ENCODE measurements at regions not wholly inside any gene's neighbourhood (a gene's known extent, or its start where the extent isn't known, plus 50 kb on each side); places are given as distances from the start of the nearest gene placed in this dataset.

DNA sequence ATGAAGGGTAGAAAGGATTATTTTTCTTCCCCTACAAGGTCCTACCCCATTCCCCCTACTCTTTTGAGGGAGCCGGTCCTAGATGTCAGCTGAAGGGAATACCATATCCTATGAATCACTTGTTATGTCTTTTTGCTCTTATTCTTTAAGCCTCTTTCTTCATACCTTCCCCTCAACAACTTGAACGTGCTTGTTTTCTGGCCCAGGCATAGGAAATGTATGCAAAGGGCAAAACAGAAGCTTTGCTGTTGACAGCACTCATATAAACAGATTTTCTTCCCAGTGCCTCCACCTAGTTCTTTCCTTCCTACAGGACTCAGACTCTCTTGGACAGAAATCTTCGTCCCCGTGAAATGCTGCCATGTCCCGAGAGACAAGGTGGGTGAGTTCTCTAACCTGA is 64.6 kb downstream of the TMEM17 start:
- H3K4me3 ChIP-seq, result no peak overlapping the region
- H3K36me3 ChIP-seq, result no peaks in the 10 kb centered on the region
- H3K27me3 ChIP-seq, result no peaks in the 10 kb centered on the region
- intact Hi-C loops (cut with DNase I; ENCODE audit: low total_unique reads), result no loop called here
- DNase-seq (ENCODE audit: low spot score in 2 of 2), result no peak
- H3K9me3 ChIP-seq, result no peaks in the 10 kb centered on the region
- no peak for TF ChIP-seq POLR2A (IDR thresholded peaks at IDR 0.05)
- TF ChIP-seq, protein P1, sequence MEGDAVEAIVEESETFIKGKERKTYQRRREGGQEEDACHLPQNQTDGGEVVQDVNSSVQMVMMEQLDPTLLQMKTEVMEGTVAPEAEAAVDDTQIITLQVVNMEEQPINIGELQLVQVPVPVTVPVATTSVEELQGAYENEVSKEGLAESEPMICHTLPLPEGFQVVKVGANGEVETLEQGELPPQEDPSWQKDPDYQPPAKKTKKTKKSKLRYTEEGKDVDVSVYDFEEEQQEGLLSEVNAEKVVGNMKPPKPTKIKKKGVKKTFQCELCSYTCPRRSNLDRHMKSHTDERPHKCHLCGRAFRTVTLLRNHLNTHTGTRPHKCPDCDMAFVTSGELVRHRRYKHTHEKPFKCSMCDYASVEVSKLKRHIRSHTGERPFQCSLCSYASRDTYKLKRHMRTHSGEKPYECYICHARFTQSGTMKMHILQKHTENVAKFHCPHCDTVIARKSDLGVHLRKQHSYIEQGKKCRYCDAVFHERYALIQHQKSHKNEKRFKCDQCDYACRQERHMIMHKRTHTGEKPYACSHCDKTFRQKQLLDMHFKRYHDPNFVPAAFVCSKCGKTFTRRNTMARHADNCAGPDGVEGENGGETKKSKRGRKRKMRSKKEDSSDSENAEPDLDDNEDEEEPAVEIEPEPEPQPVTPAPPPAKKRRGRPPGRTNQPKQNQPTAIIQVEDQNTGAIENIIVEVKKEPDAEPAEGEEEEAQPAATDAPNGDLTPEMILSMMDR (IDR thresholded peaks at IDR 0.05), result no peak
- TF ChIP-seq POLR2AphosphoS5 (IDR thresholded peaks at IDR 0.05), result no peak
- H3K4me1 ChIP-seq, result no peaks in the 10 kb centered on the region
- no peak overlapping the region for H3K27ac ChIP-seq

DNA sequence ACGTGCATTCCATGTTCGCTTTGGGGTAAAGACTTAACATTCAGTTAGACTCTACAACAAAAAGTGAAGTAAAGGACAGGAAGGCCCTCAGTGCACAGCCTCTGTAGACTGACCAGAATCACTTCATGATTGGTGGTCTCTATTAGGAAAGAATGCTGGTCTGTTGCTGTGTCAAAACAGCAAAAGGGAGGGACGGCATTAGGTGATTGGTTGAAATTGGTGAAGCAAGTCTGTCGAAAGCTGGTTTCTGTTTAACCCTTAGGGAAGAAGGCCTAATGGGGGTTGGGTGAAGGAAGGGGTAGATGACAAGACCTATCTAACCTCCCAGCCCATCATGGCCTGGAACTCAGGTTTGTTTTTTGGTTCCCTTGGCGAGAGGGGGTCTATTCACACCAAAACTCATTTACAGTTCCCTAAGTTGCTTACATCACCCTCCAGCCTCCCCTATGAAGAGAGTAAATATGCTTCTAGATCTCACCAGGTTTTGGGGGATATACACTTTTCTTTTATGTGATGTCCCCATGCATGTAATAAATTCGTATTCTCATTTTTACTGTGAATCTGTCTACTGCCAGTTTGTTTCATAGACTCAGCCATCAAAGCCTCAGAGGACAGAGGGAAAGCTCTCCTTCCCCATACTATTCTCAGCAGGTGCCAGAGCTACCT is 65.6 kb downstream of the TMEM17 start:
- TF ChIP-seq POLR2AphosphoS5 (IDR thresholded peaks at IDR 0.05), result no peak
- TF ChIP-seq POLR2A (IDR thresholded peaks at IDR 0.05), result no peak
- TF ChIP-seq, protein P1 (IDR thresholded peaks at IDR 0.05), result no peak
- Histone ChIP-seq H3K36me3 (no peaks in the 10 kb centered on the region), H3K27ac (no peak overlapping the region), H3K4me1 (no peaks in the 10 kb centered on the region), H3K9me3 (no peaks in the 10 kb centered on the region), H3K4me3 (no peak overlapping the region), H3K27me3 (no peaks in the 10 kb centered on the region)
- no peak for DNase-seq (ENCODE audit: low spot score in 2 of 2)
- intact Hi-C loops (cut with DNase I; ENCODE audit: low total_unique reads), result no loop called here

DNA sequence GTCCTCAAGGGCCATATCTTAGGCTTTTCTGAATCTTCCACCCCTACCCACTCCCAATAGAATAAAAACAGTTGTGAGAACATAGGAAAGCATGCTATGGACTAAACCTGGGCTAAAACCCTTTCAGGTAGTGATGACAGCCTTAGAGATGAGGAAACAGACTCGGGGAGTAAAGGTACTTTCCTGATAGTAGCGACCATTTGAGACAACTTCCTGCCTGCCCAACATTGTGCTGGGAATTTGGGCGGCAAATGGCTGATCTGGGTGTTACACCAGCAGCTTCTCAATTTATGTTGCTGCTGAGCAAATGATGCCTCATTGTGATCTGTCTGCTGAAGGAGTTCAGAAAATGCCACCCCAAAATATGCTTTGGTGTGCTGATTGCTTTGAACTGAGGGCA is 66.6 kb downstream of the TMEM17 start:
- intact Hi-C loops (cut with DNase I; ENCODE audit: low total_unique reads), result no loop called here
- TF ChIP-seq POLR2A (IDR thresholded peaks at IDR 0.05) (no peak), POLR2AphosphoS5 (IDR thresholded peaks at IDR 0.05) (no peak)
- TF ChIP-seq, protein P1 (IDR thresholded peaks at IDR 0.05), result no peak
- H3K36me3 ChIP-seq, result no peaks in the 10 kb centered on the region
- H3K9me3 ChIP-seq, result no peaks in the 10 kb centered on the region
- no peaks in the 10 kb centered on the region for H3K27me3 ChIP-seq
- no peak overlapping the region for H3K4me3 ChIP-seq
- no peak for DNase-seq (ENCODE audit: low spot score in 2 of 2)
- no peaks in the 10 kb centered on the region for H3K4me1 ChIP-seq
- H3K27ac ChIP-seq, result no peak overlapping the region

DNA sequence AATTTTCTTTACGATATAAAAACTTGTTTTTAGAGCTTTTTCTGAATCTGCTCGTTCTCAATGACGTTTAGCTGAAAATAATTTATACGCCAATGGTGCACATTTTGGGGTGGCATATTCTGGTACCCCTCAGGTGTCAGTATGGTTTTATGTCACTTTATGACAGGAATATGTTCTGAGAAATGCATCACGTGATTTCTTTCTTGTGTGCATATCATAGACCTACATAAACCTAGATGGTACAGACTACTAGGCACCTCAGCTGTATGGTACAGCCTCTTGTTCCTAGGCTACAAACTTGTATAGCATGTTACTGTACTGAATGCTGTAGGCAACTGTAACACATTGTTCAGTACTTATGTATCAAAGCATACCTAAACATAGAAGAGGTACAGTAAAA is 68.2 kb downstream of the TMEM17 start:
- Histone ChIP-seq H3K4me1 (no peaks in the 10 kb centered on the region), H3K27me3 (no peaks in the 10 kb centered on the region), H3K27ac (no peak overlapping the region), H3K36me3 (no peaks in the 10 kb centered on the region), H3K4me3 (no peak overlapping the region), H3K9me3 (no peaks in the 10 kb centered on the region)
- TF ChIP-seq POLR2A (IDR thresholded peaks at IDR 0.05) (no peak), POLR2AphosphoS5 (IDR thresholded peaks at IDR 0.05) (no peak)
- TF ChIP-seq, protein P1 (IDR thresholded peaks at IDR 0.05), result no peak
- intact Hi-C loops (cut with DNase I; ENCODE audit: low total_unique reads), result no loop called here
- DNase-seq (ENCODE audit: low spot score in 2 of 2), result no peak

DNA sequence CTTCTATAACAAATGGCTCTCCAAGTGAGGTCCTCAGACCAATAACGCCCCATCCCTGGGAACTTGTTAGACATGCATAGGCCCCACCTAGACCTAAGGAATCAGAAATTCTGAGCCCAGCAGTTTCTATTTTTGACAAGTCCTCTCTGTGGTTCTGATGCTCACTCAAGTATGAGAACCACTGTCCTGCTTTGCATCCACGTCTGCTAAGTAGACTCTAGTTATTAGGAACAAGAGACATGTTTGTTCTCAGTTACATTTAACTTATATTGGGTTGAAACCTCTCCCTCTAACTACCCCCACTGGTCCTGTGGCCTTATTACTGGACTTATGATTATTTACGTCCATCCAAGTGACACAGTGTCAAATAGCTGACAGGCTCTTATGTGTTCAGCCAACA is 70.3 kb downstream of the TMEM17 start:
- Histone ChIP-seq H3K27ac (no peak overlapping the region), H3K27me3 (no peaks in the 10 kb centered on the region), H3K9me3 (no peaks in the 10 kb centered on the region), H3K36me3 (no peaks in the 10 kb centered on the region), H3K4me1 (no peaks in the 10 kb centered on the region), H3K4me3 (no peak overlapping the region)
- no peak for DNase-seq (ENCODE audit: low spot score in 2 of 2)
- intact Hi-C loops (cut with DNase I; ENCODE audit: low total_unique reads), result no loop called here
- TF ChIP-seq, protein P1 (IDR thresholded peaks at IDR 0.05), result no peak
- TF ChIP-seq POLR2AphosphoS5 (IDR thresholded peaks at IDR 0.05) (no peak), POLR2A (IDR thresholded peaks at IDR 0.05) (no peak)

All from breast epithelium (tissue), 4 donors.